ENCODE measurements at regions not wholly inside any gene's neighbourhood (a gene's known extent, or its start where the extent isn't known, plus 50 kb on each side); places are given as distances from the start of the nearest gene placed in this dataset.

- TF ChIP-seq, protein P1, sequence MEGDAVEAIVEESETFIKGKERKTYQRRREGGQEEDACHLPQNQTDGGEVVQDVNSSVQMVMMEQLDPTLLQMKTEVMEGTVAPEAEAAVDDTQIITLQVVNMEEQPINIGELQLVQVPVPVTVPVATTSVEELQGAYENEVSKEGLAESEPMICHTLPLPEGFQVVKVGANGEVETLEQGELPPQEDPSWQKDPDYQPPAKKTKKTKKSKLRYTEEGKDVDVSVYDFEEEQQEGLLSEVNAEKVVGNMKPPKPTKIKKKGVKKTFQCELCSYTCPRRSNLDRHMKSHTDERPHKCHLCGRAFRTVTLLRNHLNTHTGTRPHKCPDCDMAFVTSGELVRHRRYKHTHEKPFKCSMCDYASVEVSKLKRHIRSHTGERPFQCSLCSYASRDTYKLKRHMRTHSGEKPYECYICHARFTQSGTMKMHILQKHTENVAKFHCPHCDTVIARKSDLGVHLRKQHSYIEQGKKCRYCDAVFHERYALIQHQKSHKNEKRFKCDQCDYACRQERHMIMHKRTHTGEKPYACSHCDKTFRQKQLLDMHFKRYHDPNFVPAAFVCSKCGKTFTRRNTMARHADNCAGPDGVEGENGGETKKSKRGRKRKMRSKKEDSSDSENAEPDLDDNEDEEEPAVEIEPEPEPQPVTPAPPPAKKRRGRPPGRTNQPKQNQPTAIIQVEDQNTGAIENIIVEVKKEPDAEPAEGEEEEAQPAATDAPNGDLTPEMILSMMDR (IDR thresholded peaks at IDR 0.05; ENCODE audit: low read length, missing control alignments) = no peak
- no peak overlapping the region for H3K4me3 ChIP-seq (replicated peaks; ENCODE audit: low read depth, low read length)
- peak; percentile 20 for DNase-seq (ENCODE audit: low read depth)
Measured at GRCh38 chr20:11305406-11305805, 612.3 kb upstream of the BTBD3 start.

- TF ChIP-seq, protein P1 (IDR thresholded peaks at IDR 0.05; ENCODE audit: low read length, missing control alignments) = no peak
Measured at GRCh38 chr20:11311659-11312224, 606.0 kb upstream of the BTBD3 start.

DNA sequence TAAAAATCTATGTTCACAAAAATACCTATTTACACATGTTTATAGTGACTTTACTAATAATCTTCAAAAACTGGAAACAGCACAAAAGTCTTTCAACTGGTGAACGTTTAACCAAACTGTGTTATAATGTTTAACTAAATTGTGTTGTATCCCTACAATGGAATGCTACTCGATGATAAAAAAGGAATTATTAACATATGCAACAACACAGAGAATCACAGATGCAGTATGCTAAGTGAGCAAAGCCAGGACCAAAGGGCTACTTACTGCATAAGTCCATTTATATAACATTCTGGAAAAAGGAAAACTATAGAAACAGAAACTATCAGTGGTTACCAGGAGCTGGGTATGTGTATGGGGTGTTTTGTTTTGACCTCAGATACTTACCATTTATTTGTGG is 602.2 kb upstream of the BTBD3 start:
- TF ChIP-seq, protein P1 (IDR thresholded peaks at IDR 0.05; ENCODE audit: low read length, missing control alignments) = no peak
- no peak overlapping the region for H3K4me3 ChIP-seq (replicated peaks; ENCODE audit: low read depth, low read length)
- DNase-seq (ENCODE audit: low read depth) = no peak

More at GRCh38 chr20:11311659-11312224, 606.0 kb upstream of the BTBD3 start:
- H3K4me3 ChIP-seq (replicated peaks; ENCODE audit: low read depth, low read length) = no peak overlapping the region
- DNase-seq (ENCODE audit: low read depth) = no peak

DNA sequence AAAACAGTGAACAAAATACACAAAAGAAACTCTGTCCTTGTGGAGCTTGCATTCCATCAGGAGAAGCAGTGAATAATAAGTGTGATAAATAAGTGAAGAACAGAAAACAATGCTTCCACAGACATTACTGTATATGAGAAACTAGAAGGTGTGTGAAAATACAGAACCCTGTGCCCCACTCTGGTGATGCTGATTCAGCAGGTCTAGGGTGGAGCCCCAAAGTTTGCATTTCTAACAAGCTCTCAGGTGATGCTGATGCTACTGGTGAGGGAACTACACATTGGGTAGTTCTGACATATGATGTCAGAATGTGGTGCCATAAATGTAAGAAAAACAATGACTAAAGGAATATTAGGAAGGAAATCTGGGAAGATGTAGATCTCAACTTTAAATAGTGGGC is 601.4 kb upstream of the BTBD3 start:
- TF ChIP-seq, protein P1 (IDR thresholded peaks at IDR 0.05; ENCODE audit: low read length, missing control alignments) = no peak
- no peak for DNase-seq (ENCODE audit: low read depth)
- no peak overlapping the region for H3K4me3 ChIP-seq (replicated peaks; ENCODE audit: low read depth, low read length)

GRCh38 chr20:11320033-11320432 is 597.7 kb upstream of the BTBD3 start:
- TF ChIP-seq, protein P1 (IDR thresholded peaks at IDR 0.05; ENCODE audit: low read length, missing control alignments) = no peak
- H3K4me3 ChIP-seq (replicated peaks; ENCODE audit: low read depth, low read length) = no peak overlapping the region
- no peak for DNase-seq (ENCODE audit: low read depth)

DNA sequence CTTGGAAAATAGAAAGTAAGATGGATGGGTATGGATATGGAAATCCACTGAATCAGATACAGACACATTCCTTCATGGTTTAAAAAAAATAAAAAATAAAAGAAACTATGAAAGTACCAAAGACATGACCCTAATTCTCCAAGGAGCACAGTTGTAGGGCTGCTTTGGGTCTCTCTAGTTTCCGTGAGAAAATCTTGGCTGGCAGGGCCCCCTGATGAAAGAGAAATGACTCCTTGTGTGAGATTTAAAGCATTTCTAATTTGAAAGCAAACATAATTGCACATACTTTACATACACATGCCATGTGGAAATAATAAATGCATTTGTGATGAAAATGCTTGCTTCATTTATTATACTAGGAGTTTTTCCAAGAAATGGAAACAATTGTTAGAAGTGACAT is 593.9 kb upstream of the BTBD3 start:
- H3K4me3 ChIP-seq (replicated peaks; ENCODE audit: low read depth, low read length) = no peak overlapping the region
- TF ChIP-seq, protein P1 (IDR thresholded peaks at IDR 0.05; ENCODE audit: low read length, missing control alignments) = no peak
- no peak for DNase-seq (ENCODE audit: low read depth)

DNA sequence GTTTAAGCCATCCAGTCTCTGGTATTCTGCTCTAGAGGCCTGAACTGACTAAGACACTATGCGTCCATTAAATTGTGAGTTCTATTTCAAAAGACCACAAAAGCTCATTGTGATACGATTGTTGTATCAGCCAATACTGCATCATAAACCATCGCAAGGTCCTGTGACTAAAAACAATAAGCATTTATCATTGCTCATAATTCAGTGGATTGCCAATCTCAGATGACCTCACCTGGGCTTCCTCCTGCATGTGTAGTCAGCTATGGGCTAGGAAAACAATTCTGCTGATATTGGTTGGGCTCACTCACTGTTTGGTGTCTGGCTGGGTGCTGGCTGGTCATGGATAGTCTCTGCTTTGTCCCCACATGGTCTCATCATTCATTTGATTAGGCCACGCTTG is 592.7 kb upstream of the BTBD3 start:
- TF ChIP-seq, protein P1 (IDR thresholded peaks at IDR 0.05; ENCODE audit: low read length, missing control alignments) = no peak
- DNase-seq (ENCODE audit: low read depth) = no peak
- no peak overlapping the region for H3K4me3 ChIP-seq (replicated peaks; ENCODE audit: low read depth, low read length)

All from fibroblast of pulmonary artery (primary cell).